ENCODE measurements at regions not wholly inside any gene's neighbourhood (a gene's known extent, or its start where the extent isn't known, plus 50 kb on each side); places are given as distances from the start of the nearest gene placed in this dataset.

DNA sequence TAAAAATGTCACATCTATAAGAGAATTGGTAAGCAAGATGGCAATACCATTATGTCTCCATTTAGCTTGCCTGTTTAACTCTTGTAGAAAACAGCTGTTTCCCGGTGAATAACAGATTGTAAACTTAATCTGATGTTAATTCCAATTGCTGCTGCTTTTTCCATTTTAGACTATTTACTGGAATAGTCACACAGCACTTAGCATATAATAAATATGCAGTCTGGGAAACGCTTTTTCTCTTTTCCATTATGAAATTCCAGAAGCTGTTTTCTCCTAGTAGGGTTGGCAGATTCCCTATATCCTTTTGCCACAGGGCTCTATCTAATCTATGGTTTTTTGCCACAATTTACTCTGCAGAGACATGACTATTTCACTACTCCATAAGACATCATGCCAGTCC is 148.0 kb downstream of the CEMIP2 start:
- TF ChIP-seq ISL1 (CRISPR knock-in tag; IDR thresholded peaks at IDR 0.05) (no peak), ZNF70 (CRISPR knock-in tag; IDR thresholded peaks at IDR 0.05) (no peak), TCF4 (CRISPR knock-in tag; IDR thresholded peaks at IDR 0.05; ENCODE audit: borderline replicate concordance) (no peak), PPARA (CRISPR knock-in tag; IDR thresholded peaks at IDR 0.05; ENCODE audit: borderline replicate concordance) (no peak), ZC3H10 (CRISPR knock-in tag; IDR thresholded peaks at IDR 0.05) (no peak), ZFP3 (CRISPR knock-in tag; IDR thresholded peaks at IDR 0.05) (no peak), ARNTL (CRISPR knock-in tag; IDR thresholded peaks at IDR 0.05; ENCODE audit: borderline replicate concordance, low read depth) (no peak), ZNF565 (CRISPR knock-in tag; conservative IDR thresholded peaks at IDR 0.05; ENCODE audit: low read depth) (no peak)
- TF ChIP-seq, protein P1, sequence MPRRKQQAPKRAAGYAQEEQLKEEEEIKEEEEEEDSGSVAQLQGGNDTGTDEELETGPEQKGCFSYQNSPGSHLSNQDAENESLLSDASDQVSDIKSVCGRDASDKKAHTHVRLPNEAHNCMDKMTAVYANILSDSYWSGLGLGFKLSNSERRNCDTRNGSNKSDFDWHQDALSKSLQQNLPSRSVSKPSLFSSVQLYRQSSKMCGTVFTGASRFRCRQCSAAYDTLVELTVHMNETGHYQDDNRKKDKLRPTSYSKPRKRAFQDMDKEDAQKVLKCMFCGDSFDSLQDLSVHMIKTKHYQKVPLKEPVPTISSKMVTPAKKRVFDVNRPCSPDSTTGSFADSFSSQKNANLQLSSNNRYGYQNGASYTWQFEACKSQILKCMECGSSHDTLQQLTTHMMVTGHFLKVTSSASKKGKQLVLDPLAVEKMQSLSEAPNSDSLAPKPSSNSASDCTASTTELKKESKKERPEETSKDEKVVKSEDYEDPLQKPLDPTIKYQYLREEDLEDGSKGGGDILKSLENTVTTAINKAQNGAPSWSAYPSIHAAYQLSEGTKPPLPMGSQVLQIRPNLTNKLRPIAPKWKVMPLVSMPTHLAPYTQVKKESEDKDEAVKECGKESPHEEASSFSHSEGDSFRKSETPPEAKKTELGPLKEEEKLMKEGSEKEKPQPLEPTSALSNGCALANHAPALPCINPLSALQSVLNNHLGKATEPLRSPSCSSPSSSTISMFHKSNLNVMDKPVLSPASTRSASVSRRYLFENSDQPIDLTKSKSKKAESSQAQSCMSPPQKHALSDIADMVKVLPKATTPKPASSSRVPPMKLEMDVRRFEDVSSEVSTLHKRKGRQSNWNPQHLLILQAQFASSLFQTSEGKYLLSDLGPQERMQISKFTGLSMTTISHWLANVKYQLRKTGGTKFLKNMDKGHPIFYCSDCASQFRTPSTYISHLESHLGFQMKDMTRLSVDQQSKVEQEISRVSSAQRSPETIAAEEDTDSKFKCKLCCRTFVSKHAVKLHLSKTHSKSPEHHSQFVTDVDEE (CRISPR knock-in tag; IDR thresholded peaks at IDR 0.05) = no peak
- TF ChIP-seq, protein P2, sequence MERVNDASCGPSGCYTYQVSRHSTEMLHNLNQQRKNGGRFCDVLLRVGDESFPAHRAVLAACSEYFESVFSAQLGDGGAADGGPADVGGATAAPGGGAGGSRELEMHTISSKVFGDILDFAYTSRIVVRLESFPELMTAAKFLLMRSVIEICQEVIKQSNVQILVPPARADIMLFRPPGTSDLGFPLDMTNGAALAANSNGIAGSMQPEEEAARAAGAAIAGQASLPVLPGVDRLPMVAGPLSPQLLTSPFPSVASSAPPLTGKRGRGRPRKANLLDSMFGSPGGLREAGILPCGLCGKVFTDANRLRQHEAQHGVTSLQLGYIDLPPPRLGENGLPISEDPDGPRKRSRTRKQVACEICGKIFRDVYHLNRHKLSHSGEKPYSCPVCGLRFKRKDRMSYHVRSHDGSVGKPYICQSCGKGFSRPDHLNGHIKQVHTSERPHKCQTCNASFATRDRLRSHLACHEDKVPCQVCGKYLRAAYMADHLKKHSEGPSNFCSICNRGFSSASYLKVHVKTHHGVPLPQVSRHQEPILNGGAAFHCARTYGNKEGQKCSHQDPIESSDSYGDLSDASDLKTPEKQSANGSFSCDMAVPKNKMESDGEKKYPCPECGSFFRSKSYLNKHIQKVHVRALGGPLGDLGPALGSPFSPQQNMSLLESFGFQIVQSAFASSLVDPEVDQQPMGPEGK (CRISPR knock-in tag; IDR thresholded peaks at IDR 0.05; ENCODE audit: borderline replicate concordance) = no peak
- TF ChIP-seq, protein P3, sequence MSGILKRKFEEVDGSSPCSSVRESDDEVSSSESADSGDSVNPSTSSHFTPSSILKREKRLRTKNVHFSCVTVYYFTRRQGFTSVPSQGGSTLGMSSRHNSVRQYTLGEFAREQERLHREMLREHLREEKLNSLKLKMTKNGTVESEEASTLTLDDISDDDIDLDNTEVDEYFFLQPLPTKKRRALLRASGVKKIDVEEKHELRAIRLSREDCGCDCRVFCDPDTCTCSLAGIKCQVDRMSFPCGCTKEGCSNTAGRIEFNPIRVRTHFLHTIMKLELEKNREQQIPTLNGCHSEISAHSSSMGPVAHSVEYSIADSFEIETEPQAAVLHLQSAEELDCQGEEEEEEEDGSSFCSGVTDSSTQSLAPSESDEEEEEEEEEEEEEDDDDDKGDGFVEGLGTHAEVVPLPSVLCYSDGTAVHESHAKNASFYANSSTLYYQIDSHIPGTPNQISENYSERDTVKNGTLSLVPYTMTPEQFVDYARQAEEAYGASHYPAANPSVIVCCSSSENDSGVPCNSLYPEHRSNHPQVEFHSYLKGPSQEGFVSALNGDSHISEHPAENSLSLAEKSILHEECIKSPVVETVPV (CRISPR knock-in tag; IDR thresholded peaks at IDR 0.05) = no peak
